Endothelial cell of umbilical vein (primary cell): ENCODE measurements at regions not wholly inside any gene's neighbourhood (a gene's known extent, or its start where the extent isn't known, plus 50 kb on each side); places are given as distances from the start of the nearest gene placed in this dataset.

Source experiments
- BruUV-seq: library from RNA; stranded (reverse); fragments of 400-500 nt; replicated peaks from 2 replicates; lab custom pipeline; 2021; lab: Mats Ljungman, UMichigan
- CTCF ChIA-PET: fragments of 300-600, 350-600 bp; sonication (Branson Sonifier 250); formaldehyde crosslinking; loops from one replicate; lab custom pipeline; 2021; ENCODE audit warnings: antibody characterized with exemption, inconsistent platforms; lab: Charles Lee
- POLR2A ChIA-PET: fragments of 300-600, 350-600 bp; sonication (Branson Sonifier 250); formaldehyde crosslinking; loops from one replicate; lab custom pipeline; 2021; ENCODE audit warnings: antibody characterized with exemption, inconsistent platforms; lab: Charles Lee
- DNase-seq: peaks from one replicate; pipeline ENCODE4 v3.0.0-alpha.2; 2011; ENCODE audit warnings: low read depth, low spot score
- FAIRE-seq: peaks from 2 replicates; lab custom pipeline; 2011; peaks lifted over from hg19 to GRCh38; lab: Jason Lieb, UNC
- H2AFZ ChIP-seq: 2 replicates; pipeline ENCODE4 v1.6.0; 2012; ENCODE audit warnings: low read depth, low read length, control low read depth, inconsistent platforms
- H3K27ac ChIP-seq: 2 replicates; pipeline ENCODE4 v1.5.1; 2011; ENCODE audit warnings: low read depth, mild to moderate bottlenecking, control low read depth, low read length, moderate library complexity; ENCODE audit not compliant: insufficient read depth
- H3K27me3 ChIP-seq, 2 experiments: 2 replicates each; pipeline versions ENCODE4 v1.6.0 to v1.6.1; 2011; ENCODE audit warnings: low read length in 2 of 2, mixed read lengths in 1 of 2; ENCODE audit not compliant: control insufficient read depth in 2 of 2, insufficient read depth in 2 of 2
- H3K36me3 ChIP-seq, 2 experiments: 2 replicates in 1 of 2; 3 replicates in 1 of 2; pipeline ENCODE4 v1.5.1; 2011; ENCODE audit warnings: low read length in 2 of 2, mild to moderate bottlenecking in 1 of 2, moderate library complexity in 1 of 2; ENCODE audit not compliant: control insufficient read depth in 2 of 2, insufficient read depth in 2 of 2; ENCODE audit errors: extremely low read depth in 1 of 2
- H3K4me1 ChIP-seq: 3 replicates; pipeline ENCODE4 v1.5.1; 2011; ENCODE audit warnings: mild to moderate bottlenecking, low read length; ENCODE audit not compliant: control insufficient read depth, insufficient read depth; ENCODE audit errors: extremely low read depth
- H3K4me2 ChIP-seq: 2 replicates; pipeline ENCODE4 v1.6.1; 2011; ENCODE audit warnings: low read length, control low read depth, mixed read lengths; ENCODE audit not compliant: insufficient read depth
- H3K4me3 ChIP-seq, 3 experiments: fragments of 200-600 bp in 1 of 3; sonication (generic), shearing (Covaris generic) in 1 of 3; replicated peaks in 1 of 3; 2 replicates each; pipeline ENCODE4 v1.5.1; 2011 to 2016; ENCODE audit warnings: control low read depth in 3 of 3, low read length in 3 of 3, mild to moderate bottlenecking in 2 of 3, inconsistent platforms in 1 of 3, low read depth in 1 of 3, moderate library complexity in 1 of 3; ENCODE audit not compliant: insufficient read depth in 1 of 3
- H3K79me2 ChIP-seq: 2 replicates; pipeline ENCODE4 v1.6.0; 2012; ENCODE audit warnings: low read length, inconsistent platforms; ENCODE audit not compliant: control insufficient read depth, insufficient read depth
- H3K9ac ChIP-seq: replicated peaks from 2 replicates; pipeline ENCODE3; 2011; ENCODE audit warnings: low read length, control low read depth; ENCODE audit not compliant: insufficient read depth; ENCODE audit errors: extremely low read depth
- H3K9me1 ChIP-seq: replicated peaks from 3 replicates; pipeline ENCODE4 v1.6.0; 2011; ENCODE audit warnings: mild to moderate bottlenecking, low read length; ENCODE audit not compliant: control insufficient read depth, insufficient read depth; ENCODE audit errors: extremely low read depth
- H3K9me3 ChIP-seq: replicated peaks from 2 replicates; pipeline ENCODE4 v1.5.1; 2012; ENCODE audit warnings: low read length, inconsistent platforms; ENCODE audit not compliant: control insufficient read depth, insufficient read depth
- H4K20me1 ChIP-seq: replicated peaks from 2 replicates; pipeline ENCODE3; 2011; ENCODE audit warnings: mild to moderate bottlenecking, low read length; ENCODE audit not compliant: control insufficient read depth, insufficient read depth; ENCODE audit errors: extremely low read depth
- EZH2 ChIP-seq: IDR thresholded peaks from 2 replicates; pipeline ENCODE4 v1.6.1; 2012; ENCODE audit warnings: borderline replicate concordance, low read depth, mild to moderate bottlenecking, moderate library complexity, low read length, inconsistent platforms; ENCODE audit not compliant: severe bottlenecking
- FOS ChIP-seq: IDR thresholded peaks from 2 replicates; pipeline ENCODE4 v1.6.1; 2011; ENCODE audit warnings: mild to moderate bottlenecking, low read length, moderate library complexity, borderline replicate concordance; ENCODE audit not compliant: insufficient read depth
- GATA2 ChIP-seq: IDR thresholded peaks from 2 replicates; pipeline ENCODE4 v1.7.0; 2011; ENCODE audit warnings: low read depth, mild to moderate bottlenecking, moderate library complexity, mixed read lengths, low read length; ENCODE audit not compliant: insufficient read length, insufficient read depth
- JUN ChIP-seq: IDR thresholded peaks from 2 replicates; pipeline ENCODE4 v1.6.1; 2011; ENCODE audit warnings: borderline replicate concordance, low read depth; ENCODE audit not compliant: insufficient read length, insufficient read depth
- MYC ChIP-seq: IDR thresholded peaks from one replicate; pipeline ENCODE4 v1.6.1; 2011; ENCODE audit warnings: mild to moderate bottlenecking, low read depth, low read length
- POLR2A ChIP-seq: IDR thresholded peaks from 2 replicates; pipeline ENCODE4 v1.6.1; 2012; ENCODE audit warnings: low read depth, mild to moderate bottlenecking, control low read depth, low read length
- POLR2AphosphoS5 ChIP-seq: IDR thresholded peaks from 2 replicates; pipeline ENCODE4 v1.6.1; 2012; ENCODE audit warnings: low read depth, mild to moderate bottlenecking, control low read depth, low read length, moderate library complexity; ENCODE audit not compliant: insufficient read depth
- dilution Hi-C: fragments of 300-500 bp; cut with MboI; formaldehyde crosslinking; loops from one replicate; pipeline ENCODE4 v1.15.0; 2019; ENCODE audit warnings: low sequenced_read_pairs; ENCODE audit not compliant: extremely low pct_ligation_motif_present
- intact Hi-C: fragments of 100-400 bp; cut with micrococcal nuclease; formaldehyde crosslinking; loops from one replicate; pipeline ENCODE4 v1.10.0; 2022
- TF ChIP-seq, protein P1 (sequence below): IDR thresholded peaks from 2 replicates; pipeline ENCODE4 v1.6.1; 2011; ENCODE audit not compliant: insufficient read depth, insufficient read length
- TF ChIP-seq, protein P2 (sequence below), 2 donors: IDR thresholded peaks; 1 replicate in 1 of 2; 2 replicates in 1 of 2; pipeline ENCODE4 v1.5.1; 2011; ENCODE audit warnings: low read length in 2 of 2, mild to moderate bottlenecking in 2 of 2, moderate library complexity in 2 of 2, control low read depth in 1 of 2, inconsistent platforms in 1 of 2, low read depth in 1 of 2; ENCODE audit not compliant: insufficient read depth in 1 of 2; ENCODE audit errors: extremely low read depth in 1 of 2

DNA sequence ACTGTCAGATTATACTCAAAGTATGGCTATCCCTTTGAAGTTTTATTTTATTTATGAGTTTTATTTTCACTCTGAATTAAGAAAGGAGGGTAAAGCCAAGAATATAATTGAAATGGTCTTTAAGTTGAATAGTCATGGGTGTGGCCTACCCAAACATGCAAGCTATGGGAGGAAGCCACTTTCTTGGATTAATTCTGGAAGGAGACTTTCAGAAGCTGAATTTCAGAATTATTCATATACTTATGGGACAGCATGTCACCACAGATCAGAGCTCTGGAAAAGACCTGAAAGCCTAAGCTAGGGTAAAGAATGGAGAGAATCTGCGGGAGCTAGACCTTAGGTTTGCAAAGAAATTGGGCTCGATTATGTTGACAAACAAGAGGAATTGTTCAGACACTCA, 242.4 kb upstream of the FKBP1C start:
- intact Hi-C loops: no loop called here
- H3K36me3 ChIP-seq: no peaks in the 10 kb centered on the region
- no peak for TF ChIP-seq POLR2AphosphoS5
- no peak for TF ChIP-seq POLR2A
- TF ChIP-seq GATA2: no peak
- TF ChIP-seq, protein P1, sequence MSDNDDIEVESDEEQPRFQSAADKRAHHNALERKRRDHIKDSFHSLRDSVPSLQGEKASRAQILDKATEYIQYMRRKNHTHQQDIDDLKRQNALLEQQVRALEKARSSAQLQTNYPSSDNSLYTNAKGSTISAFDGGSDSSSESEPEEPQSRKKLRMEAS: no peak
- TF ChIP-seq FOS: no peak
- no peak for TF ChIP-seq EZH2
- no peak for TF ChIP-seq JUN
- TF ChIP-seq, protein P2, sequence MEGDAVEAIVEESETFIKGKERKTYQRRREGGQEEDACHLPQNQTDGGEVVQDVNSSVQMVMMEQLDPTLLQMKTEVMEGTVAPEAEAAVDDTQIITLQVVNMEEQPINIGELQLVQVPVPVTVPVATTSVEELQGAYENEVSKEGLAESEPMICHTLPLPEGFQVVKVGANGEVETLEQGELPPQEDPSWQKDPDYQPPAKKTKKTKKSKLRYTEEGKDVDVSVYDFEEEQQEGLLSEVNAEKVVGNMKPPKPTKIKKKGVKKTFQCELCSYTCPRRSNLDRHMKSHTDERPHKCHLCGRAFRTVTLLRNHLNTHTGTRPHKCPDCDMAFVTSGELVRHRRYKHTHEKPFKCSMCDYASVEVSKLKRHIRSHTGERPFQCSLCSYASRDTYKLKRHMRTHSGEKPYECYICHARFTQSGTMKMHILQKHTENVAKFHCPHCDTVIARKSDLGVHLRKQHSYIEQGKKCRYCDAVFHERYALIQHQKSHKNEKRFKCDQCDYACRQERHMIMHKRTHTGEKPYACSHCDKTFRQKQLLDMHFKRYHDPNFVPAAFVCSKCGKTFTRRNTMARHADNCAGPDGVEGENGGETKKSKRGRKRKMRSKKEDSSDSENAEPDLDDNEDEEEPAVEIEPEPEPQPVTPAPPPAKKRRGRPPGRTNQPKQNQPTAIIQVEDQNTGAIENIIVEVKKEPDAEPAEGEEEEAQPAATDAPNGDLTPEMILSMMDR (IDR thresholded peaks at IDR 0.05; ENCODE audit: extremely low read depth in 1 of 2, insufficient read depth in 1 of 2, low read depth in 1 of 2, low read length in 2 of 2): no peak
- TF ChIP-seq MYC: no peak
- FAIRE-seq (no peak), DNase-seq (no peak)
- H3K9me1 ChIP-seq: no peaks in the 10 kb centered on the region
- no peaks in the 10 kb centered on the region for H3K79me2 ChIP-seq
- CTCF ChIA-PET: no interaction called here
- no peaks in the 10 kb centered on the region for H3K27me3 ChIP-seq
- dilution Hi-C loops: no loop called here
- H4K20me1 ChIP-seq: no peaks in the 10 kb centered on the region
- H3K4me3 ChIP-seq: no peak overlapping the region
- BruUV-seq: no TSS peak
- POLR2A ChIA-PET: no interaction called here
- H3K27ac ChIP-seq: no peak overlapping the region
- no peak overlapping the region for H2AFZ ChIP-seq
- no peaks in the 10 kb centered on the region for H3K4me1 ChIP-seq
- H3K9me3 ChIP-seq: no peaks in the 10 kb centered on the region
- H3K4me2 ChIP-seq: no peak overlapping the region
- no peak overlapping the region for H3K9ac ChIP-seq
